GM18951 (cell line): ENCODE measurements at regions not wholly inside any gene's neighbourhood (a gene's known extent, or its start where the extent isn't known, plus 50 kb on each side); places are given as distances from the start of the nearest gene placed in this dataset.

ENCODE experiments used
- POLR2A ChIP-seq: IDR thresholded peaks from 4 replicates; pipeline ENCODE4 v1.6.1; 2011; ENCODE audit warnings: mild to moderate bottlenecking; ENCODE audit not compliant: insufficient read length, insufficient read depth; ENCODE audit errors: extremely low read depth
- in situ Hi-C: fragments of 300-500 bp; cut with MboI; formaldehyde crosslinking; loops from one replicate; pipeline ENCODE4 v1.12.0; 2022; ENCODE audit warnings: low sequenced_read_pairs, mixed read lengths, inconsistent platforms; ENCODE audit not compliant: unreplicated experiment

GRCh38 chr10:30793093-30793492 lies 163.5 kb upstream of the LYZL2 start:
- TF ChIP-seq POLR2A = no peak
- in situ Hi-C loops = loop anchor here (25.0 kb wide), 1 partner anchor 694 kb away; no protein-coding TSS in a partner anchor

- TF ChIP-seq POLR2A = no peak
- in situ Hi-C loops = loop anchor here (25.0 kb wide), 1 partner anchor 695 kb away; no protein-coding TSS in a partner anchor
Measured at GRCh38 chr10:30792025-30792424, 162.5 kb upstream of the LYZL2 start.

DNA sequence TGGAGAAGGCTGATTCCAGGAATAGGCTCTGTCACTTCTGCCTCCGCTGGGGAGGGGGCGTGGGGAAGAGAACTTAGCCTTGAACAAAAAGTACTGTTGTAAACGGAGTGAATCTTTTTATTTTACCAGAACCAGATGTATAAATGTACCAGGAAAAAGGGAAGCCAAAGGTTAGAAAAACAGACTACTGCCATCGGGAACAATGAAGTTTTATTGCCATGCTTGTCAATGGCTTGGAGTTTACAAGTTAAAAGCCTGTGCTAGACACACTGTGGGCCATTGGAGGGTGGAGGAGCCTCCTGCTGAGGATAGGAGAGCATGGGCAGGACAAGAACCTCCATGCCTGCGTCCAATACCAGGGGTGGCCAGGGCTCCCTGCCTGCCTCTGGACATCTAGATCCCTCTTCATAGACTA lies 161.7 kb upstream of the LYZL2 start:
- no peak for TF ChIP-seq POLR2A
- in situ Hi-C loops = loop anchor here (25.0 kb wide), 1 partner anchor 696 kb away; no protein-coding TSS in a partner anchor

DNA sequence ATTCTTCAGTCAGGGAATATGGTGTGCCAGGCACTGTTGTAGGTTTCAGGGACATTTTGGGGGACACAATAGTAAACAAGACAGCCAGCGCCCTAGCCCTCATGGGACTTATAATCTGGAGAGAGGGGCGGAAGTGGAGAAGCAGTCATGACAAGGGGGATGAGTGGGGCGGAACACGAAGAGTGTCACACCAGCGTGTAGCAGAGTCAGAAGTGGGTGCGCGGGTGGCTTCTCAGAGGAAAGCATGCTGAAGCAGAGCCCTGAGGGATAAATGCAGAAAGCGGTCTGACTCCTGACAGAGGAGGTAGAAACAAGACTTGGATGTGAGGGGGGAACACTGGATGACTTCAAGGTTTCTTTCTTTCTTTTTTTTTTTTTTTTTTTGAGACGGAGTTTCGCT lies 160.3 kb upstream of the LYZL2 start:
- in situ Hi-C loops = loop anchor here (25.0 kb wide), 1 partner anchor 697 kb away; no protein-coding TSS in a partner anchor
- no peak for TF ChIP-seq POLR2A

DNA sequence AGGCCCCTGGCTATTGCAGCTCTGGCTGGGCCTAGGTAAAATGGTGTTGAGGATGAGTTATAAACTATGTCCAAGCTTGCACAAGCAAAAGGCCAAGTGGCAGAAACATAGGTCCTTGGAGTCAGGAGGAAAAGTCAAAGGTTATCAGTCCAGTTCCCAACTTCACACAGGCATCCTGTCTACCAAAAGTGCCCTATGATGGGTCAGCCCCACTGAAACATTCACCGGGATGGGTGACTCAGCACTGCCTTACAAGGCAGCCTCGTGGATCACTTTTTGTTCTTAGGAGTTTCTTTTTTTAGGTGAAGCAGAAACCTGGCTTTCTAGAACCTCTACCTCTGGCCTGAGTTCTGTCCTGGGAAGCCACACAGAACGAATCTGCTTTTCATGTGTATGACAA lies 158.8 kb upstream of the LYZL2 start:
- in situ Hi-C loops = loop anchor here (25.0 kb wide), 1 partner anchor 699 kb away; no protein-coding TSS in a partner anchor

GRCh38 chr10:30786906-30787305 lies 157.4 kb upstream of the LYZL2 start:
- in situ Hi-C loops = loop anchor here (25.0 kb wide), 1 partner anchor 700 kb away; no protein-coding TSS in a partner anchor
- no peak for TF ChIP-seq POLR2A

More for the DNA sequence above, 158.8 kb upstream of the LYZL2 start:
- TF ChIP-seq POLR2A = no peak

DNA sequence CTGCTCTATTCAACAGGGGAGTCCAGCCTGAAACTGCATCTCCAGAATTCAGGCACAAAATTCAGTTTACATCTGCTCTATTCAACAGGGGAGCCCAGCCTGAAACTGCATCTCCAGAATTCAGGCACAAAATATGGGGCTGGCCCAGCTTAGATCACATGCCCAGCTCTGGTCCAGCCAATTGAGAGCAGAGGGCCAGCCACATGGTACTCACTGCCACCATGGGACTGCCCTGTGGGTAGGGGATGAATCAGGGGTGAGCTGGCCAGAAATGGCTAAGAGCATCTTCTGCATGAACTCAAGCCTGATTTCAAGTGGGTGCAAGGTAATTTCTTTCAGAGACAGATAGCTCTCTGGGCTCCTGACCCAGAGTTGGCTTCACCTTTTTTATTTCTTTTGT lies 156.6 kb upstream of the LYZL2 start:
- in situ Hi-C loops = loop anchor here (25.0 kb wide), 1 partner anchor 701 kb away; no protein-coding TSS in a partner anchor
- TF ChIP-seq POLR2A = no peak

DNA sequence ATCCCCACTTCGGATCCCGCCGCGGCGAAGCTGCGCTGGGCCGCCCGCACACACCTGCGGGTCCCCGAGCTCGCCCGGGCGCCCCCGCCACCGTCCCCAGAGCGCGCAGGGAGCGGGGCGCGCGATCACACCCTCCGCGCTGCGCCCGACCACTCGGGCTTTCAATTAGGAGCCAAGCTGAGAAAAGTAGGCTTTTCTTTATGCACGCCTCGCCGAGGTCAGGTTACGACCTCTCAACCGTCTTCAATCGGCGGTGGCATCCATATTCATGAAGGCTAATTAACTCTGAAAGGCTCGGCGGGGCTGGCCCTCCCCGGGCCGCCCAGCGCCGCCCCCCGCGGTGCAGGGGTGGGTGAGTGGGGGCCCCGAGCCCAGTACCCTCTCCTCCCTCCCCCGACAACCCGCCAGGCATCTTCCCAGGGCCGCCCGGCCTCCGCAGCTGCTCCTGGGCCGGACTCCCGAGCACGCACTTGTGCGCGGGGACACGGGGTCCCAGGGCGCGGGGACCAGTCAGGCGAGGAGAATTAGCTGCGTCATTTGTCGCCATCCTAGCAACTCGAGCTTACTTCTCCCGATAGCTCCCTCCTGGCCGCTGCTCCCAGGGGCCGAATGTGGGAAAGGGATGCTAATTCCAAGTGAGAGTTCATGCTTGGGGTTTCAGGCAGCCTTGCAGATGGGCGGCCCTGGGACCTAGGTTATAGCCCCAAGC lies 155.5 kb upstream of the LYZL2 start:
- in situ Hi-C loops = loop anchor here (25.0 kb wide), 1 partner anchor 702 kb away; no protein-coding TSS in a partner anchor
- no peak for TF ChIP-seq POLR2A

GRCh38 chr10:30784524-30784896 lies 155.0 kb upstream of the LYZL2 start:
- no peak for TF ChIP-seq POLR2A
- in situ Hi-C loops = loop anchor here (25.0 kb wide), 1 partner anchor 703 kb away; no protein-coding TSS in a partner anchor

DNA sequence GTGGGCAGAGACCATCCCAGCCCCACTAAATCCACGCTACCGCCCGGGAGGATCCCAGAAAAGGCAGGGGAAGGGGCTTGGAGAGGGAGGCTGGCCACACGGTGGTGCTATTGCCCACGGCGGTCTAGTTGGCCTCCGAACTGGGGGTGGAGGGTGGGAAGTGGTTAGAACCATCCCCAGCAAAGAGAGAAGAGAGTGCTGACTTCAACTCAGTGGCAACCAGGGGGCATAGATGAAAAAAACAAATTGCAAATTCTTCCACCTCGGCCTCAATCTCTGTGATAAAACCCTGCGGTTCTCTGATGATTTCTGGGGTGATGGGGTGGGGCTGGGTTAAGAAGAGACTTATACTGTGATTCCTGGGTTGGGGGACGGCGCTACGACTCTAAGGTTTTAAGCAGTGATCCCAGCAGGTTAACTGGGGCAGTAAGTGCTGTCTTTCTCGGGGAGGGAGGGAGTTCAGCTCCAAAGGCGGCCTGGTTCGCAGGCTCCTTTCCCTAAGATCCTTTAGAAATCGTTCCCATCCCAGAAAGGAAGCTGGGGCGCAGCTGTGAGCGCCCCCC lies 154.5 kb upstream of the LYZL2 start:
- no peak for TF ChIP-seq POLR2A
- in situ Hi-C loops = loop anchor here (25.0 kb wide), 1 partner anchor 703 kb away; no protein-coding TSS in a partner anchor

DNA sequence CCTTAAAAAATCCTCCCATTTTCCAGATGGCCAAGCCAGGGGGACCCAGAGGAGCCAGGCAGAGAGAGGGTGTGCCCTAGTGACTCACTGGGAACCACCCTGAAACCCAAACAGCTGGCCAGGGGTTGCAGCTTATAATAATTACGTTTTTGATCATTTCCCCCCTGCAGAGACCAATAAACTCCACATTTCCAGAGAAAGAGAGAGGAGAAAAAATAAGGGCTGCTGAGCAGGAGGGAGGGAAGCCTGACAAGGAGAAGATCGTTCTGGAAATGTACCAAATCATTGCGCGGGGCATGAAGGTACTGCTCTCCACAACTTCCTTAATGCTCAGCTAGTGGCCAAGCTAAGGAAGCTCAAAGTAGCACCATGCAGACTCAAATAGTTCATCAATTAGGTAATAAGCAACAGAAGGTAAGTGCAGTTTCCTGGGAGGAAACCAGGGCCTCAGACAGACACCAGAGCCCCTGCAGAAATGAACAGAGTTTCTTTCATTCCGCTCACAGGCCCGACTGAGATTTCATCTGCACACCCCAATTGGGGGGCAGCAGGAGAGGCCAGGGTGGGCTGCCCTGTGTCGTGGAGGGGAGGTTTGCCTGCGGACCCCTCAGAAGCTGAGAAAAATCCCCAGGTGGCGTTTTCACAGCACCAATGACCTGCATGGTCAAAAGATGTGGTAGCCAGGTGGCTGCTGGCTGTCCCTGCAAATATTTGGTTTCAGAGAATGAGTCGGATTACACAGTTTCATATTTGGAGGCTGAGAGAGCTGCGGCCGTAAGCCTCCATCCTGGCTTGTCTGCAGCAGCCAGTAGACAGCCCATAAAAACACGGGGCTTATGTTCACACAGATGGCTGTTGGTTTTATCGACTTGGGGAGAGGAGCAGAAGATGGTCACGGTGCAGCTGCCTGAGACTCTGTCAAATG lies 153.2 kb upstream of the LYZL2 start:
- in situ Hi-C loops = loop anchor here (25.0 kb wide), 1 partner anchor 705 kb away; no protein-coding TSS in a partner anchor
- TF ChIP-seq POLR2A = no peak

GRCh38 chr10:30782157-30782536 lies 152.6 kb upstream of the LYZL2 start:
- in situ Hi-C loops = loop anchor here (25.0 kb wide), 1 partner anchor 705 kb away; no protein-coding TSS in a partner anchor
- TF ChIP-seq POLR2A = no peak
